Ectodermal cell (in vitro differentiated cells): ENCODE measurements at regions not wholly inside any gene's neighbourhood (a gene's known extent, or its start where the extent isn't known, plus 50 kb on each side); places are given as distances from the start of the nearest gene placed in this dataset.
"Not testable (repeated sequence)": the region's sequence is repeated elsewhere in the genome, so short reads cannot be mapped to it uniquely, and the experiment has no call there.

Experiments
- H3K27ac ChIP-seq: 2 replicates; pipeline ENCODE4 v1.7.0; 2013; ENCODE audit warnings: mild to moderate bottlenecking, low read depth, low read length; ENCODE audit not compliant: insufficient read depth, poor library complexity, severe bottlenecking
- H3K27me3 ChIP-seq: 2 replicates; pipeline ENCODE4 v1.7.0; 2013; ENCODE audit warnings: mild to moderate bottlenecking, low read length; ENCODE audit not compliant: insufficient read depth, control insufficient read depth, poor library complexity, severe bottlenecking
- H3K36me3 ChIP-seq: one replicate; pipeline ENCODE4 v1.7.0; 2013; ENCODE audit warnings: low read length; ENCODE audit not compliant: control insufficient read depth, insufficient read depth
- H3K4me1 ChIP-seq: one replicate; pipeline ENCODE4 v1.7.0; 2013; ENCODE audit warnings: low read length; ENCODE audit not compliant: control insufficient read depth, insufficient read depth
- H3K4me3 ChIP-seq: 2 replicates; pipeline ENCODE4 v1.7.0; 2013; ENCODE audit warnings: low read depth, low read length, control low read depth; ENCODE audit not compliant: insufficient read depth
- H3K9me3 ChIP-seq: 2 replicates; pipeline ENCODE4 v1.7.0; 2013; ENCODE audit warnings: mild to moderate bottlenecking, low read length, moderate library complexity; ENCODE audit not compliant: control insufficient read depth
- WGBS, 2 experiments: methylation state at CpG; one replicate each; pipeline ENCODE4 v1.1.7; 2013; ENCODE audit warnings: missing lambda C conversion rate in 2 of 2; 5-methylcytosine and 5-hydroxymethylcytosine counted together

GRCh38 chr16:10272250-10272854 lies 90.1 kb upstream of the GRIN2A start:
- 79 to 83% methylated on average over 6 of the region's 6 CpGs for WGBS, 2 experiments
- H3K9me3 ChIP-seq, H3K36me3 ChIP-seq: not testable (repeated sequence)

GRCh38 chr16:10275214-10275996 lies 93.2 kb upstream of the GRIN2A start:
- not testable (repeated sequence) for H3K27me3 ChIP-seq

More at GRCh38 chr16:10272250-10272854, 90.1 kb upstream of the GRIN2A start:
- H3K4me1 ChIP-seq, H3K27me3 ChIP-seq, H3K27ac ChIP-seq, H3K4me3 ChIP-seq: not testable (repeated sequence)

GRCh38 chr16:10277597-10277996 lies 95.4 kb upstream of the GRIN2A start:
- Histone ChIP-seq H3K27me3 (no peaks in the 10 kb centered on the region), H3K4me3 (no peak overlapping the region), H3K27ac (no peak overlapping the region), H3K4me1 (no peaks in the 10 kb centered on the region), H3K9me3 (no peaks in the 10 kb centered on the region), H3K36me3 (no peaks in the 10 kb centered on the region)
- WGBS, 2 experiments: 81 to 82% methylated on average over 18 of the region's 18 CpGs

More at GRCh38 chr16:10275214-10275996, 93.2 kb upstream of the GRIN2A start:
- H3K9me3 ChIP-seq, H3K4me1 ChIP-seq, H3K4me3 ChIP-seq, H3K27ac ChIP-seq, H3K36me3 ChIP-seq: not testable (repeated sequence)
- 92 to 94% methylated on average over 13 of the region's 13 CpGs for WGBS, 2 experiments

DNA sequence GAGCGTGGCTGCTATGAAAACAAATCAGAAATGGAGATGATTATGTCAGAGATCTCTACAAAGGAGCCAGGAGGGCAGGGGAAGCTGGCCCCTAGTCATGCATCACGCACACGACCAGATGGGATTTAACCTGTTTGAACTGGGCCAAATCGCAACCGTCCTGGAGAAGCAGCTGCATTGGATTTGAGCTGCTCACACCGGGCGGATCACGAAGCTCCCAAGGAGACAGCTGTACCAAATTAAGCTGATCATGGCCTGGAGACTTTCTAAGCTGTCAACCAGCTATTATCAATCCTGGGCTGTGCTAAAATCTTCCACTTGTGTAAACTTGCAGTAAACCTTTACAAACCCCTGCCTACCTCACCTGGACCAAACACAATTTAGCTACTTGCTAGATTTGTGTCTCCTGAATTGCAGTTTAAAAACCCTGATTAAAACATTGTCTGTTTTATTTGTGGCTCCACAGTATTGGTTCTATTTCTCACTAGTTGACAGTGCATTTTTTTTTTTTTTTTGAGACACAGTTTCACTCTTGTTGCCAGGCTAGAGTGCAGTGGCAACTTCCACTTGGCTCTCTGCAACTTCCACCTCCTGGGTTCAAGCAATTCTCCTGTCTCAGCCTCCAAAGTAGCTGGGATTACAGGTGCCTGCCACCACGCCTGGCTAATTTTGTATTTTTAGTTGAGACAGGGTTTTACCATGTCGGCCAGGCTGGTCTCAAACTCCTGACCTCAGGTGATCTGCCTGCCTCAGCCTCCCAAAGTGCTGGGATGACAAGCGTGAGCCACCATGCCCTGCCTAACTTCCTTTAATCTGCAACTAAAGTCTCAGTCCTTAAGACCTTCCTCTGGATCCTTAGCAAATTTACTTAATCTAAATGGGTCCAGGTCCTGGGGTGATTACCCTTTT lies 98.3 kb upstream of the GRIN2A start:
- Histone ChIP-seq H3K4me3 (no peak overlapping the region), H3K9me3 (no peaks in the 10 kb centered on the region), H3K27ac (no peak overlapping the region), H3K36me3 (no peaks in the 10 kb centered on the region), H3K4me1 (no peaks in the 10 kb centered on the region), H3K27me3 (no peaks in the 10 kb centered on the region)
- 80 to 82% methylated on average over 11 of the region's 11 CpGs for WGBS, 2 experiments

DNA sequence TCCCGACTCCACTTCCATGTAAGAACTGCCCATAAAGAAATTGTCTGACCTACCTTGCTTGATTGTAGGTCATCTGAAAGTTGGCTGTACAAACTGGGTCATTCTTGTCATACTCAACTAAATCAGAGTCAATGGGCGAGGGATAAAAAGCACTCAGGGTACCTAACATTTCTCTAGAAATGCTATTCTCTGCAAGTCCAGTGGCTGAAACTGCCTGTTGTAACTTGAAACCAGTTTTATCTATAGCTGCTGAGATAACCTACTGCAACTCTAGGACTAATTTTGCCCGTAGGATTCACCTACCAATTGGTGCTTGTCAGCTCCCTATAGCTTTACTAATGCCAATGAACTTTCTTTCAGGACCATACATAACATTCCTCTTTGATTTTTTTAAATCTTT lies 100.1 kb upstream of the GRIN2A start:
- Histone ChIP-seq H3K27me3 (no peaks in the 10 kb centered on the region), H3K4me1 (no peaks in the 10 kb centered on the region), H3K9me3 (no peaks in the 10 kb centered on the region), H3K36me3 (no peaks in the 10 kb centered on the region), H3K4me3 (no peak overlapping the region), H3K27ac (no peak overlapping the region)
- 84 to 94% methylated on average over 3 of the region's 3 CpGs for WGBS, 2 experiments

GRCh38 chr16:10283246-10283645 lies 101.0 kb upstream of the GRIN2A start:
- not testable (repeated sequence) for H3K27me3 ChIP-seq, H3K9me3 ChIP-seq, H3K4me3 ChIP-seq, H3K36me3 ChIP-seq, H3K27ac ChIP-seq, H3K4me1 ChIP-seq
- WGBS, 2 experiments: 79 to 80% methylated on average over 8 of the region's 8 CpGs

DNA sequence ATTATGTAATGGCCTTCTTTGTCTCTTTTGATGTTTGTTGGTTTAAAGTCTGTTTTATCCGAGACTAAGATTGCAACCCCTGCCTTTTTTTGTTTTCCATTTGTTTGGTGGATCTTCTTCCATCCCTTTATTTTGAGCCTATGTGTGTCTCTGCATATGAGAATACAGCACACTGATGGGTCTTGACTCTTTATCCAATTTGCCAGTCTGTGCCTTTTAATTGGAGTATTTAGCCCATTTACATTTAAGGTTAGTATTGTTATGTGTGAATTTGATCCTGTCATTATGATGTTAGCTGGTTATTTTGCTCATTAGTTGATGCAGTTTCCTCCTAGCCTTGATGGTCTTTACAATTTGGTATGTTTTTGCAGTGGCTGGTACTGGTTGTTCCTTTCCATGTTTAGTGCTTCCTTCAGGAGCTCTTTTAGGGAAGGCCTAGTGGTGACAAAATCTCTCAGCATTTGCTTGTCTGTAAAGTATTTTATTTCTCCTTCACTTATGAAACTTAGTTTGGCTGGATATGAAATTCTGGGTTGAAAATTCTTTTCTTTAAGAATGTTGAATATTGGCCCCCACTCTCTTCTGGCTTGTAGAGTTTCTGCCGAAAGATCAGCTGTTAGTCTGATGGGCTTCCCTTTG lies 95.3 kb upstream of the ATF7IP2 start:
- WGBS, 2 experiments: 93% methylated on average over 1 of the region's 2 CpGs; no CpG with 5 or more reads in 1 of the 2 experiments
- not testable (repeated sequence) for H3K4me1 ChIP-seq, H3K36me3 ChIP-seq, H3K4me3 ChIP-seq, H3K27ac ChIP-seq, H3K27me3 ChIP-seq, H3K9me3 ChIP-seq

- H3K27me3 ChIP-seq, H3K4me1 ChIP-seq, H3K9me3 ChIP-seq, H3K36me3 ChIP-seq, H3K4me3 ChIP-seq, H3K27ac ChIP-seq: not testable (repeated sequence)
- 82 to 86% methylated on average over 9 of the region's 9 CpGs for WGBS, 2 experiments
Observed at GRCh38 chr16:10292197-10292596, 93.7 kb upstream of the ATF7IP2 start.

GRCh38 chr16:10292976-10293375 lies 92.9 kb upstream of the ATF7IP2 start:
- not testable (repeated sequence) for H3K27ac ChIP-seq, H3K27me3 ChIP-seq, H3K9me3 ChIP-seq, H3K4me1 ChIP-seq, H3K4me3 ChIP-seq, H3K36me3 ChIP-seq
- WGBS, 2 experiments: 75 to 78% methylated on average over 5 of the region's 5 CpGs

DNA sequence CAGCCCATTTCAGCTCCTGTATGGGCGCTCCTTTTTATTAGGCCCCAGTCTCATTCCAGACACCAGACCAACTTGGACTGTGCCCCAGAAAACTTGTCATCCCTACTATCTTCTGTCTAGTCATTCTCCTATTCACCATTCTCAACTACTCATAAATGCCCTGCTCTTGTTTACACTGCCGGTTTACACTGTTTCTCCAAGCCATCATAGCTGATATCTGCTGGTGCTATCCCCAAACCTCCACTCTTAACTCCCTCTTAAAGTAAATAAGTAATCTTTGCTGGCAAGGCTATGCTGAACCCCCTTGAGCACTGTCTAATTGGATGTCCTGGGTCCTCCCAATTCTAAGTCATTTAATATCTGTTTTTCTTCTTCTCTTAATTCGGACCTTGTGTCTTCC lies 91.7 kb upstream of the ATF7IP2 start:
- not testable (repeated sequence) for H3K36me3 ChIP-seq, H3K4me3 ChIP-seq, H3K4me1 ChIP-seq, H3K9me3 ChIP-seq, H3K27ac ChIP-seq, H3K27me3 ChIP-seq
- 89 to 95% methylated on average over 3 of the region's 3 CpGs for WGBS, 2 experiments
